GM19397 (cell line): ENCODE measurements at regions not wholly inside any gene's neighbourhood (a gene's known extent, or its start where the extent isn't known, plus 50 kb on each side); places are given as distances from the start of the nearest gene placed in this dataset.

Experiments
- ATAC-seq: cut with Tn5 transposase; IDR thresholded peaks from one replicate; pipeline ENCODE4 v1.9.1; 2021; ENCODE audit warnings: mild to moderate bottlenecking, moderate library complexity; ENCODE audit not compliant: unreplicated experiment

DNA sequence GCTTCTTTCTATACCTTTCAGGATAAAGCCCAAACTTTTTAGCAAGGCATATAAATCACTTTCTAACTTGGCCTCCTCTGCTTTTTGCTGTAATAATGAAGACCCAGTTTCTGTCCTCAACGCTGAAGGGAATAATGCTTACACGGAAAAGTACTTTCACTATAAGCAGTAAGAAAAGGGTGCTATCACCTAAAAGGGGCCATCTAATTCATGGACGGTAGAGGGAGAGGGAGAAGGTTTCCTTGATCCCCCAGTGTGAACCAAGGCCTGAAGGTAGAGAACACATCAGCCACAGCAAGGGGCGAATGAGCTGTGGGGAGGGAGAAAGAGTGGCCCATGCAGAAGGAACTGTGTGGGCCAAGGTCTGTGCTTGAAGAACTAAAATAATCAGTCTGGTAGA lies 417.7 kb upstream of the CLINT1 start:
- ATAC-seq: no peak

DNA sequence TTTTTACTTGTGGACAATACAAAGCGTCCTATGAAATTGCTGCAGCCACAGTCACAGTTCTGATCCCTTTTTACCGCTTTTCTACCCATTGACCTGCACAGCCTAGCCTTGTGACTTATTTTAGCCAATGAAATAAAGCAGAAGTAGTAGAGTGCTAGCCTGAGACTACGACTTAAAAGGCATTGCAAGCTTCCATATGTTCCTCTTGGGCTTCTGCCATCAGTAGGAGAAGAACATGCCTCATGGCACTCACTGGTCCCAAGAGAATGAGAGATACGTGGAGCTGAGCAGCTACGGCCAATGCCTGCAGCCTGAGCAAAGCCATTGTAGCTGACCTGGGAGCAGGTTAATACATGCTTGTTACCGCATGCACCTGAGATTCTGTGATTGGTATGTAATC lies 416.6 kb upstream of the CLINT1 start:
- no peak for ATAC-seq

DNA sequence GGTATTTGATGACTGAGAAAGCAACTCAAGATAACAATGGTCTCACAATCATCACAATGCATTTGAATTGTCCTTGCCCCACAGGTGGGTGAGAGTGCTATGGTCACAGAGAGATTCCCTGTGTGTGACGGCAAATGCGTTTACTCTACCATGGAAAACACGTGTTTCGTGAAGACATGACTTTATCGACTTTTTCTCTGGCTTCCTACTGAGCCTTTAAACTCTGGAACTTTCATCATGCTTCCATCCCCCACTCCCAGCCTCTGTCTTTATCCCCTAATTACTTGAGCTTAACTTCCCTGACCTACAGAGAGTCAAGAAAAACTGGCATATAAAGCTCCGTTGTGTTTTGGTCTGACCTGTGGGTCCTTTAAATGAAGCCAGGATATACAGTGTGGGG lies 414.1 kb upstream of the CLINT1 start:
- no peak for ATAC-seq

DNA sequence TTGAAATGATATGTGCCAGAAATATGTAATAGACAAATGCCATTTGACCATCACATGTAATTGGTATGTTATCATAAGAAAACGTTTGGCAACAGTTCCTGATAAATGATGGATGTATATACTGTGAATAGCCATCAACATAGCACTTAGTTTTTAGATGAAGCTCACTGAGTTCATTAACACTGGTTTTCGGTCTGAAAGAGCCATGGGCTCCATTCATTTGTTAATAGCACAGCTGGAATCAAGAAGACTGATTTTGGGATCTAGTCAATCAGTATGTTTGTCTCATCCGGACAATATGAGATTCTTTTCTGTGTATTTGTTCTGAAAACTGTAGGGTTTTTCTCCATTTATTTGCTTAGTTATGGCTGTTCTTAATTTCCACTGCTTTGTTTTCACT lies 413.5 kb upstream of the CLINT1 start:
- no peak for ATAC-seq

DNA sequence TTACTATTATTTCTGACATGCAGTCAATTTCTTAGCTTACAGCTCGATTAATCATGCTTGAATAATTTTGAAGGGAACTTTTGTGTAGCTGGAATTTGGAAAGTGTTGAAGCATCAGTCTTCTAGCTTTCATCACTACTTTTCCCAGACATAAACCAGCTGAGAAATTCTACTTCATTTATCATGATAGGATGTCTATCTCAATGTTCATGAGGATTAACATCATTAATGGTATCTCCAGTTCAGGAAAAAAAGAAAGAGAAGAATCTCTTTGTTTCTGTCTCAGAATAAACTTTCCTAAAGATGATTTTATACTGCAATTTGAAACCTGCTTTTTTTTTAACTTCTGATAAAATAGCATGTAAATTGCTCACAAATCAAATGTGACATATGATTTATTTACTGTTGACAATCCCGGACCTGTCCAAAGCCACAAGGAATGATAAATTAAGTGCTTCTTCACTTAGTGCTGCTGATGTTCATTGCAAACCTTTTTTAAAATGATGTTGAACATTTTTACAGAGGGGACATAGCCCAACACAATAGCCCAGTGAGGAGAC lies 412.1 kb upstream of the CLINT1 start:
- ATAC-seq: no peak

DNA sequence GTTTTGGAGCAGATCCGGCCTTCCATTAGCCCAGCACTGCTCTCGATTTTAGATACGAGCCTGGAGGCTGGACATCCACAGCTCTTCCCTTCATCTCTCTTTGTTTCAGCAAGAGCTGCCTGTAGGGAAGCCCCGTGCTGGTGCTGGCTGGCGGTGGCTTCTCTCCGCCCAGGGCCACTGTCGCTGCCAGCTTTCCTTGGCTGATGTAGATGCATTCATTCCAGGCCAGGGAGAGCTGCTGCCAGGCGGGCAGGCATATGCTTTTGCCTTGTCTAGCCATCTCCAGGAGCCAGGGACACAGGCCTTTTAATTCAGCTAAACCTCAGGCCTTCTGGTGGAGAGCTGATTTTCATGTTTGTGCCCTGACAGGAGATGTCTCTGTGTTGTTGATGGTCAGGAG lies 409.3 kb upstream of the CLINT1 start:
- ATAC-seq: no peak

DNA sequence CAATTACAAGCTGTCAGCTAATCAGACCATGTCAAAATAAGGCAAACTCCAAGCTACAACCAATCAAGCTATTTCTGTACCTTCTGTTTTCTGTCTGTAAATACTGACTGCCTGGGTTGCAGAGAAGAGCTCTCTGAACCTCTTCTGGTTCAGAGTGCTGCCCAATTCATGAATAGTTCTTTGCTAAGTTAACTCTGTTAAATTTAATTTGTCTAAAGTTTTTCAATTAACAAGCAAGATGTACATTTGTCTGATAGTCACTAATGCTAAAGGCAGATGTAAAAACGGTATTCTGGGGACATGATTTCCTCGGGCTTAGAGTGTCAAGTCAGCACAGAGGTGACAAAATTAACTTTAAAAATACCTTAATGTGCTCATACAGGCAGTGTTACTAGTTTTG lies 408.3 kb upstream of the CLINT1 start:
- ATAC-seq: no peak

DNA sequence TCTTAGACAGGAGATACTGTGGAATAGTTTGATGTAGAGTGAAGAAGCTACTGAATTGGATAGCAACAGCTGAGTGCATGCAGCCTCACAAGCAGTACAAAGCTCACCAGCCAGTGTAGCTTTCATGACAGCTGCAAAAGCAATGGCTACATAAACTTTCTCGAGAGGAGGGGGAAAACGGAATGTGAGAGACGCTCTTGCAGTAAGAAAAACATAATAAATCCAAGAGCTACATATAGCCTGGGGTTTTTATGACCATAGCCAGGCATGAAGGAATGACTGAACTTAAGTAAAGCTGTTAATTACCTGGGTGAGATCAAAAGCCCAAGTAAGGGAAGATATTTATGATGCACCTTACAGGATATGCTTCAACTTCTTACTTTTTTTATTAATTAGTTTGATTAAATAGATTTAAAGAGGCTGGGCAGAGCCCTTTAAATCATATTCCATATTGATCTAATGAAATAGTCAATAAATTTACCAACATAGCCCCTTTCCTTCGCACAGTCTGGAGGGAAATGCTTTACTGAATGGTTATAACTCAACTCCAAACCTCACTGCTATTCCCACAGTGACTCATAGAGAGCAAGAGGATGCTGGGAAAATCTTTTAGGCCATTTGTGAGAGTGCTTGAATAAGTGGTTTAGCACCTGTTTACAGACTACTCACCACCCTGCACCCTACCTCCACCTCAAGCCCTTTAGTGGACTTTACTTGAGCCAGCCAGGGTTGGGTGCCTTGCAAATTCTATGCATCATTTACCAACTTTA lies 407.2 kb upstream of the CLINT1 start:
- no peak for ATAC-seq

DNA sequence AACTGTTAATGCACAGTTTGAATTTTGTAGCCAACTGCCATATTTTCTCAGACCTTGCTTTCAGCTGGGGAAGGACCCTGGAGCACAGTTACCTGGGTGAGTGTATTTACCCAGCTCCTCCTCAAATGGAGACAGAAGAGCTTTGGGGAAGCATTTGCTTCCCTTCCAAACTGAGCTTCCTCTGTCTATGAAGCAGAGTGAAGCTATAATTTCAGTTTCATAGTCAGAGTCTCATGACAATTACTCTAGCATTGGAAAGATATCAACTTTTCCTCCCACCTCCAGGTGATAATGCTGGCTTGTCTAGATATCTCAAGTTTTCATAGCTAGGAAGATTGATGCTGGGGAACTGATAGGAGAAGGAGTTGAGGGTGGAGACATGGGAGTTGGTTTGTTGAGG lies 406.4 kb upstream of the CLINT1 start:
- no peak for ATAC-seq

DNA sequence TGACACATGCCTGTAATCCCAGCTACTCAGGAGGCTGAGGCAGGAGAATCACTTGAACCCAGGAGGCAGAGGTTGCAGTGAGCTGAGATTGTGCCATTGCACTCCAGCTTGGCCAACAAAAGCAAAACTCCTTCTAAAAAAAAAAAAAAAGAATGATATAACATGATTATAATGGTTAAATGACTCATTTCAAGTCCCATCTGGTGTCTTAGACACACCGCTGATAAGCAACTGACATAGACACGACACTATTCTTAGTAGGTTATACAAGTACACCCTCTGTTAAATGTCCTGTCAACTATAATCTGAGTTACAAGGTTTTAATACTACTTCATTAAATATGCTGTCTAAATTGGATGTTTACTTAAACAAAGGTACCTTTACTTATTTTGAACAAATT lies 405.3 kb upstream of the CLINT1 start:
- no peak for ATAC-seq

DNA sequence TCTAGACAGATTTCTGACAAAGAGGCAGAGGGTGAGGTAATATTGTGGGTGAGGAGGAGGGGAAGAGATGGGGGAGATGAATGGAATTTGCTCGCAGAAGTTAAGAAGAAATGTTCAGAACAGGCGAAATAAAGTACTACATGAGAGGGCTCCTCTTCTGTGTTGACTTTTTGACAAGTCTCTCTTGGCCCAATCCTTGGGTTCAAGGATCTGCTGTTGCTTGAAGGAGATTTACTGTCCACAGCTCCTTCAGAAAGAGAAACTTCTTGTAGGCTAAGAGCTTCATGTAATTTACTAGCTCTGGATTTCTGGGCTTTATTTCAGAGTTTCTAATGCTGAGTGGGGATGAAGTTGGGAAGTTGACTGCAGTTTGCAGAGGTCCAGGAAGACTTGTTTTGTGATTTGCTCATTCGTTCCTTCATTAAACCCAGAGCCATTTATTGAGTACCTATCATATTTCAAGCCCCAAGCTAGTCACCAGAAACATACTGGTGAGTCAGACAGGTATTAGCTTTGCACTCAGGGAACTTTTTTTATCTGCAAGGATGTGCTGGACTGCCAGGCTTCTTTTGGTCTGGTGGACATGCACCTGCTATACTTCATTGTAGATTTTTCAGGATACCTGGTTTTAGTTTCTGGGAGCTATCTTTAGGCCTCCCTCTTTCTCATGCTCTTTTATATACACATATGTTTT lies 402.9 kb upstream of the CLINT1 start:
- ATAC-seq: no peak

DNA sequence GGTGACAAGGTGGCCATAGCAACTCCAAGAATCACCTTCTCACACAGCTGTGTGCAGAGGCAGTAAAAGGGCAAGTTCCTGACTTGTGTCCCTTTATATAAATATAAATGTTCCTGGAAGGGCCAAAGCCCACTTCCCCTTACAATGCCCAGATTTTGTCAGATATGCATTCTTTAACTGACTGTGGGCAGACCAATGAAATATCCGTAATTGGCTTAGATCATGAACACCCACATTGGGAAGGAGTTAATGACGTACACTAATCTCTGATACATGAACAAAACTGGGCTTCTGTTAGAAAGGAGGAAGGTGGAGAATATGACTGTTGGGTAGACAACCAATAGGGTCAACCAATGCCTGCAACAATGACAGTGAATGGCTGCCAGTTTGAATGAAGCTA lies 397.2 kb upstream of the CLINT1 start:
- ATAC-seq: no peak

DNA sequence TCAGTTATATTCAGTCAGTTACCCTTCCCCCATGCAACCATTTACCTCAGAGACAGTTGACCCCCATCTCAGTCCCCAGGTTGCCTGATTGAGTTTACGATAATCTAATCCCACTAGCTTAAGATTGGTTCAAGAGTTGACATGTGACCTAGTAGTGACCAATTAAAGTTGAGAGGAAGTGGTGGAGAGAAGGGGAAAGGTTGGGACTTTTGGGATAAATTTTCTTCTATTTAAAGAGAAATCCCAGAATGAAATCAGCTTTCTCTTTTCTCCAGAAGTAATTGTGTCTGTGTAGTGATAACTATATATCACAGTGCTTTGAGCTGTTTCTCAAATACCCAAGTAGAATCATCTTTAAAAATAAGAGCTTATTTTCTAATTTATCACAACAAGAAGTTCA lies 396.7 kb upstream of the CLINT1 start:
- no peak for ATAC-seq

DNA sequence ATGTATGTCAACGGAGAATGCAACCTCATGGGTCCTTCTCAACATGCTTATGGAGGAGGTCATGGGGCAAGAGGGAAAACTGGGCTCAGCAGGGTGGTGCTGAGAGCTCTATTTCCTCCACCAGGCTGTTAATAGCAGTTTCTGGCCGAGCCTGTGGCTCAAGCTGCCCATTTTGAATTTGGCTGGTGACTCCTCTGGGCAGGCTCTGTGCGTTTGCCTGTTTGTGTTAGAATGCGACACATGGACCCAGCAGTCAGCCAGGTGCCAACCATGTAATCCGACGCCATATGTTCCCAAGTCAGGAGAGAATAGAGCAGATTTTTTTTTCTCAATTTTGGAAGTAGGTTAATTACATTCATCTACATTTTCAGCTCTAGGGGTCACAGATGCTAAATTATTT lies 387.7 kb upstream of the CLINT1 start:
- no peak for ATAC-seq

DNA sequence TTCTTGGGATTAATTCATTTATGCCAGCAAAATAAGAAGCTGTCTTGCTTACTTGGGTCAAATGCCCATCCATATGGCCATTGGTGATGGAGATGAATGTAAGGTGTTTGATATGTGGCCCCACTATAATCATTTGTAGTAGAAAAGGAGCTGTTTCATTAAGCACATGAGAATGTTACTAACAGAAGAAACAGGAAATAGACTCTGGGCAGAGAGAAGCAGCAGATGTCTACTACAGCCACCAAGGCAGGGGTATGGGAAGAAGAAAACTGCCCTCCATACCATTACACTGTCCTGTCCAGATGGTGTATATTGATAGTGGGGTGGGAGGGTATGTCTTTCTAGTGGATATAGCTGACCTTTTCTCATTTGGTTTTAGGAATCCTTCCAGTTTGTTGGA lies 386.6 kb upstream of the CLINT1 start:
- no peak for ATAC-seq

DNA sequence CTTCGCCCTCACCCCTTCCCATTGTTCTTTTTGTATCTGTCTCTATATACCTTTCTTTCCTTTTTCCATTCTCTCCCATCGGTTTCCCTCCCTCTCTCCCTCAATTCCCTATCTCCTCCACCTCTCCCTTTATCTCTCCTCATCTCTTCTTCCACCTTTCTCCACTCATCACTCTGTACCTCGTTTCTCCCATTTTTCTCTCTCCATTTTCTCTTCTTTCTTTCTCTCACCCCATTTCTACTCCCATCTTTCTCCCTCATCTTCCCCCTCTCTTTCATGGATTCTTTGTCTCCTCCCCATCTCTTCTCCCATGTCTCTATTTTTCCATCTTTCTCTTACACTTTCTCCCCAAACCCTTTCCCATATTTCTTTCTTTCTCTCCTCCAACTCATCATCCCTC lies 385.9 kb upstream of the CLINT1 start:
- ATAC-seq: no peak

DNA sequence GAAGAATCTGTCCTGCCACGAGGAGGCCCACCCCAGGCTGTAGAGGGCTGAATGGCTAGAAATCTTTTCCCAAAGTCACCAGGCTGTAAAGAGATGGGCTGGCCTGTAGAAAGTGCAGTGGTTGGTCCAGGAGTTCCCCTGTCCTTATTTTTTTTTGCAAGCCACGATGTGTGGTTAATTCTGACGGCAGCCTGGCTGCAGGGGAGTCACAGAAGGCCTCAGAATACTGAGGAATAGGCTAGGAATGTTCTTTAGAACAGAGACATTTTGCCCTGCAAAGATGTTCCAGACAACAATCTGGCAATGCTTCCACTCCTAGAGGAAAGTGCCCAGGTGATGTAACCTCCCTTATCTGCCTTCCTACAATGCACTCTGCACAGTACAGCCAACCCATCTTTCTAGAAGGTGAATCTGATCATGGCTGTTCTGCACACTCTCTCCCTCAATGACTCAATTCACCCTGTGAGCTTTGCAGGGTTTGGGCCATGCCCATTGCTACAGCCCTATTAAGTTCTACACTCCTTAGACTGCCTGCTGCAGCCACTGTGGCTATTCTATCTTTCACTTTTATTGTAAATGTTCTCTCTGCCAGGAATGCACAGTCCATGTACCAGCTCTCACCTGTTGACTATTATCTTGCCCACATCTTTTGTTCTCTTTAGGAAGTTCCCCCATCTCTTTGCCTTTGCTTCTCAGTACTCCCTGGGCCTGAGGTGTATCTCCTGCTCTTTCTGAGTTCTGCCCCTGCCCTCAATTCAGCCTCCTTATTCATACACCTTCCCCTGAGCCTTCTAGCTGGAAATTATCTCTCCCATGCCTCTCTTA lies 377.8 kb upstream of the CLINT1 start:
- ATAC-seq: no peak

DNA sequence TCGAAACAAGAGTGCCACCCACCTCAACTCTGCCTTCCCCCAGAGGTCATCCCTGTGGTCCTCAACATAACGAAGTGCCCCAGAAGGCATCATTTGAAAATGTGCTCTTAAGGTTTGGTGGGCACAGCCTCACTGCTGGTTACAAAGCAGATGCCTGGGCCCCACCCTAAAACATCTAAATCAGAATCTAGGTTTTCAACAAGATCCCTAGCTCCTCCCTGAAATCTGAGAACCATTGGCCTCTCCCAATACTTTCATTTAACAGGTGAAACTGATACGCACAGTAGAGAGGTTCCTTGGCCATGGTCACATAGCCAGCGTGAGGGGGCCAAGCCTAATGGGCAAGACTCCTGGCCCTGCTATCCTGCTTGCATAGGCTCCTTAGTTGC lies 376.2 kb upstream of the CLINT1 start:
- ATAC-seq: no peak

DNA sequence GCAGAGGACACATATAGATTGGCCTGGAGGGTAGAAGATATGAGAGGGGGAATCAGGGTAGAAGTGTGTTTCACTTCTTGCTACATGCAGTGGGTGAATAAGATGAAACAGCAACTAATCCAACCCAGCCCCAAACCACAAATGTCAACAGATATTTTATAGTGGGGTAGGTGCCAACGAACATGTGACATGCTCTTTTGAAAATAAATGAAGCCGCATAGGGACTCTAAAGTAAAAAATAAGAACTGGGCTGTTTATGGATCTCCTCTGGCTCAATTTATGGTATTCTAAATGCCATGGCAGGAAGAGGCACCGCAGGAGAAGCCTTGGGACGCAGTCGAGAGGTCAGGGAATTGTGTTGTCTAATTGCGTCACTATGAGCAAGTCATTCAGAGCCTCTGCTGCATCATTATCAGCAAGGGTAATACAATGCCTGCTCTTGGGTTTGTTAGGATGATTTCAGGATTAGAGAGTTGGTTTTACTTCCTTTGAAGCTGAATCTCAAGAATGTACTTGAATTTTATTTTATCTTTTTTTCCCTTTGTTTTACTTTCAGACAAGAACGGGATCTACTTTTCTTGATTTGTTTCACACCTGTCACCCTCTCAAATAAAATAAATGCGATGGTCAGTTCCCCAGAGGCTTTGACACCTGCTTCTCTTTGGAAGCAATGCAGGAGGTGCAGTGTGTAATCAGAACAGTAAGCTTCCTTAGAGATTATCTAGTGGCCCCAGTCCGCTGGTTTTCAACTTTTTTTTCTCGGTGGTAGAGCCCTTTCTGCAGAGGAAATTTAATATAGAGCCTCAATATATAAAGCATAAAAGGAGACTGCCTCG lies 375.6 kb upstream of the CLINT1 start:
- no peak for ATAC-seq

DNA sequence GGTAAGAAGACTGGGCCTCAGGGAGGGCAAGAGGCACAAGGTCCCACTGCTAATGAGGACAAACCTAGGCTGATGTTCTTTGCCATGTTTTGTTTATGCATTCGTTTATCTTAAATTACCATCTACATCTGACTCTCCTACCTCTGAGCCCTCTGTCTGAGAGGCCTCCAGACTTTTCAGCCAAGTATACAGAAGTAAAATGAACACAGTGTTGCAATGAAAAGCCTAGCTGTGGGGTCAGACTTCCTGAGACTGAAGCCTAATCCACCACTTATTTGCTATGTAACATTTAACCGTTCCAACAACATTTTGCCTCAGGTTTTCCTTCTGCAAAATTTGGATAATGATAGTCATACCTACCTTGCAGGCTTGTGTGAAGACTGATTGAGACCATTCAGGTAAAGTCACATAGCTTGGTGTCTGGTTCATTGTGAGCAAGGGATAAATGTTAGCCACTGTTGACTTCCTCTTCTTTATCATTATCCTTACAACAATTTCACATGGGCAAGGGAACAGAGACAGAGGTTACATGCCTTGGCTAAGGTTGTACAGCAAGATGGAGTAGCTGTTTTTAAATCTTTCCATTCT lies 374.9 kb upstream of the CLINT1 start:
- no peak for ATAC-seq
